BLaER1 treated with 17β-estradiol and CSF1 and Interleukin-3, amounts not matched to agents 10 nM and 100 nM (cell line): ENCODE measurements at regions not wholly inside any gene's neighbourhood (a gene's known extent, or its start where the extent isn't known, plus 50 kb on each side); places are given as distances from the start of the nearest gene placed in this dataset.
"Not testable (repeated sequence)": the region's sequence is repeated elsewhere in the genome, so short reads cannot be mapped to it uniquely, and the experiment has no call there.

Experiments used
- H3K27ac ChIP-seq, 11 experiments: shearing (Covaris generic); formaldehyde crosslinking; 2 replicates each; pipeline ENCODE4 v1.8.1; 2022
- H3K27me3 ChIP-seq, 11 experiments: shearing (Covaris generic); formaldehyde crosslinking; 2 replicates each; pipeline ENCODE4 v1.8.1; 2022
- H3K36me3 ChIP-seq, 11 experiments: shearing (Covaris generic); formaldehyde crosslinking; 2 replicates each; pipeline ENCODE4 v1.8.1; 2022
- H3K4me1 ChIP-seq, 10 experiments: shearing (Covaris generic); formaldehyde crosslinking; 2 replicates each; pipeline ENCODE4 v1.8.1; 2022
- H3K4me2 ChIP-seq, 11 experiments: shearing (Covaris generic); formaldehyde crosslinking; 2 replicates each; pipeline ENCODE4 v1.8.1; 2022
- H3K4me3 ChIP-seq, 10 experiments: shearing (Covaris generic); formaldehyde crosslinking; 2 replicates each; pipeline ENCODE4 v1.8.1; 2022
- H3K9ac ChIP-seq, 11 experiments: shearing (Covaris generic); formaldehyde crosslinking; 2 replicates each; pipeline ENCODE4 v1.8.1; 2022
- H3K9me3 ChIP-seq, 11 experiments: shearing (Covaris generic); formaldehyde crosslinking; replicated peaks in 1 of 11; 2 replicates each; pipeline ENCODE4 v1.8.1; 2022
- H4K20me1 ChIP-seq, 11 experiments: shearing (Covaris generic); formaldehyde crosslinking; 2 replicates each; pipeline ENCODE4 v1.8.1; 2022
- Cebpa-rat ChIP-seq, 11 experiments: shearing (Covaris generic); IDR thresholded peaks; 2 replicates each; pipeline ENCODE4 v1.8.1; 2022

- Histone ChIP-seq H3K27me3 (no peaks in the 10 kb centered on the region), H3K36me3 (no peaks in the 10 kb centered on the region), H3K9ac (no peak overlapping the region), H3K9me3 (no peaks in the 10 kb centered on the region; a peak in 1 of 22 replicates), H3K27ac (no peak overlapping the region), H3K4me3 (no peak overlapping the region), H4K20me1 (no peaks in the 10 kb centered on the region), H3K4me2 (no peak overlapping the region), H3K4me1 (no peaks in the 10 kb centered on the region)
- TF ChIP-seq Cebpa-rat (IDR thresholded peaks at IDR 0.05): no peak
These were observed 143.4 kb upstream of the GRB10 start for GRCh38 chr7:50926049-50926448.

DNA sequence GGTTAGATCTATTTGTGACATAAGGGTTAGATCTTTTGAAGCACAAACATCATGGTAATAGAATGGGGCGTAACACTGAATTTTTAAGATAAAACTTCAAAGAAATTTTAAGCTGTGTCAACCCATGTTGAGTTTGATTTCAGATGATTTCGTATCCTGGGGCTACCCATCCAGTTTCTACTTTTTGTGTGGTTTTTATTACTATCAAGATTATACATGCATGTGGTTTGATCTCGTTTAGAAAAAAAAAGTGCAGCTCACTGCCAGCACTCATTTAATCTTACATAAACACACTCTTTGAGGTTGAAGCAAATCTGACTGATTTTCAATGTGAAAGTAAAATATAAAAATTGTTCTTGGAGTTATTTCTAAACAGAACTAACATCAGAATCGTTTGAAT is 140.8 kb upstream of the GRB10 start:
- Histone ChIP-seq H3K4me1 (no peaks in the 10 kb centered on the region), H4K20me1 (no peaks in the 10 kb centered on the region), H3K27ac (no peak overlapping the region), H3K4me2 (no peak overlapping the region), H3K36me3 (no peaks in the 10 kb centered on the region), H3K4me3 (no peak overlapping the region), H3K27me3 (no peaks in the 10 kb centered on the region), H3K9ac (no peak overlapping the region), H3K9me3 (no peaks in the 10 kb centered on the region; a peak in 1 of 22 replicates)
- TF ChIP-seq Cebpa-rat (IDR thresholded peaks at IDR 0.05): no peak

GRCh38 chr7:50921114-50921813 is 138.6 kb upstream of the GRB10 start:
- no peaks in the 10 kb centered on the region for H3K36me3 ChIP-seq
- no peak overlapping the region for H3K9ac ChIP-seq
- no peaks in the 10 kb centered on the region; a peak in 1 of 22 replicates for H4K20me1 ChIP-seq
- H3K4me1 ChIP-seq: no peaks in the 10 kb centered on the region
- no peak overlapping the region for H3K4me2 ChIP-seq
- H3K4me3 ChIP-seq: no peak overlapping the region
- H3K27ac ChIP-seq: no peak overlapping the region
- no peaks in the 10 kb centered on the region for H3K27me3 ChIP-seq
- no peak for TF ChIP-seq Cebpa-rat (IDR thresholded peaks at IDR 0.05)
- H3K9me3 ChIP-seq: no peaks in the 10 kb centered on the region

DNA sequence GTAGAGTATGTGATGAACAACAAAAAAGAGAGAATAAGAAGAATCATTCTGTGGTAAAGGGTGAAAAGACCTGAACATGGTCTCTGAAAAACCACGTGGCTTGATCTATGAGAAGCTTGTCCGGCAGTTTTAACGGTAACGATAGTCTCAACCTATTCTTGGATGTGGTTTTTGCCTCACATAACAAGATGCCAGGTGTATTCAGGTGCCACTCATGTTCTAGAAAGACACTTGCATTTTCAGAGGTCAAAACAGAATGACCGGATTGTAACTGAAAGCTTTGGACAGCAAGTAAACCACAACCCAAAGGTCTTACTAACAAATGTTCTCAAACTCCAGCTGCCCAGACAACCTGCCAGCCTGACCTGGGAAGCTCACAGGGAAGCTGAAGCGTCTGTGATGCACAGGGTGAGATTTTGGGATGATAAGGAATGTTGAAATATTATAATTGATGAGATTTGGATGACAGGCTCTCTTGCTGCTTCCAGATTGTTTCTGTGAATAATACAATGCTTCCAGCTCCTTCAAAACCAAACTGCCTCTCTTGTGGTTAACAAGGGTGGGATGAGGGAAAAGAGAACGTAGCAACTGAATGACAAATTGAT is 137.4 kb upstream of the GRB10 start:
- H3K27ac ChIP-seq: no peak overlapping the region
- H3K4me3 ChIP-seq: no peak overlapping the region
- no peaks in the 10 kb centered on the region for H3K27me3 ChIP-seq
- no peak overlapping the region for H3K9ac ChIP-seq
- no peaks in the 10 kb centered on the region for H3K36me3 ChIP-seq
- no peaks in the 10 kb centered on the region; a peak in 1 of 22 replicates for H4K20me1 ChIP-seq
- H3K9me3 ChIP-seq: no peaks in the 10 kb centered on the region
- no peak overlapping the region for H3K4me2 ChIP-seq
- TF ChIP-seq Cebpa-rat (IDR thresholded peaks at IDR 0.05): no peak
- no peaks in the 10 kb centered on the region for H3K4me1 ChIP-seq

DNA sequence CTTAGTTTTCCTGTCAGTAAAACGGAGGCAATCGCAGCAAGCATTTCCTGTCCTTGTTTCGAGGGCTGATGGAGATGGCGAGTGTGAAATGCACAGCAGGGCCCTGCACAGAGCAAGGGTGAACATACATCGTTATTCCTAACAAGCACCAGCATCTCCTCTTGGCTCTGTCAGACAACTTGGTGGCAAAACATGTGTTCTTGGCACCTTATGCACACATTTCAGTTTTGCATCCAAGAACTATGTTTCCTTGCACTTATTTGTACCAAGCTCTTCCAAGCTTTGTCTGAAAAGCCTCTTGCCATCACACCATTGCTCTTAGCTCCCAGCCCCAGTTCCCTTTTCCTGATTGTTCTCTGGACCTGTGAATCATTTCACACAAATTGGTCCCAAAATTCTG is 132.9 kb upstream of the GRB10 start:
- H3K27ac ChIP-seq: no peak overlapping the region
- no peaks in the 10 kb centered on the region; a peak in 1 of 22 replicates for H4K20me1 ChIP-seq
- no peak overlapping the region for H3K9ac ChIP-seq
- H3K36me3 ChIP-seq: no peaks in the 10 kb centered on the region
- no peaks in the 10 kb centered on the region for H3K9me3 ChIP-seq
- no peak overlapping the region for H3K4me2 ChIP-seq
- H3K4me3 ChIP-seq: no peak overlapping the region
- H3K27me3 ChIP-seq: no peaks in the 10 kb centered on the region
- no peak for TF ChIP-seq Cebpa-rat (IDR thresholded peaks at IDR 0.05)
- no peaks in the 10 kb centered on the region for H3K4me1 ChIP-seq

DNA sequence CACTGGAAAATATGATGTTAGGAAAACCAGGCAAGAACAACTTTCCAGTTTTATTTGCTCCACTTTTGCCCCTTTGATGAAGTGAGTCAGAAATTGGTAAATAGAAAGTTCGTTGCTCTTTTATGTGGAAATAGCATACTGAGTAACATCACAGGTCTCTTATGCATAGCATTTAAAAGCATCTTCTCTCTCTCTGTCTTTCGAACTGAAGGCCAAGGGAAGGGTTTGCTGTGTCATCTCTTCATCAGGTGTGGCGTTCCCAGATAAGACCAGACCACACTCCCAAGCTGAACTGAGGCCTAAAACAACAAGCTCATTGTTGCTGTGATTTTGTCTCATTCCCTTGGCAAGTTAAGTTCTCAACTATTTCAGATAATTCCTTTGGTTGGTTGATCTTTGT is 131.8 kb upstream of the GRB10 start:
- no peaks in the 10 kb centered on the region for H3K36me3 ChIP-seq
- H4K20me1 ChIP-seq: no peaks in the 10 kb centered on the region; a peak in 1 of 22 replicates
- H3K27me3 ChIP-seq: no peaks in the 10 kb centered on the region
- no peaks in the 10 kb centered on the region for H3K4me1 ChIP-seq
- no peaks in the 10 kb centered on the region for H3K9me3 ChIP-seq
- H3K4me3 ChIP-seq: no peak overlapping the region
- no peak overlapping the region for H3K9ac ChIP-seq
- no peak for TF ChIP-seq Cebpa-rat (IDR thresholded peaks at IDR 0.05)
- H3K4me2 ChIP-seq: no peak overlapping the region
- no peak overlapping the region for H3K27ac ChIP-seq

GRCh38 chr7:50908628-50909290 is 126.1 kb upstream of the GRB10 start:
- no peaks in the 10 kb centered on the region for H3K4me1 ChIP-seq
- no peak for TF ChIP-seq Cebpa-rat (IDR thresholded peaks at IDR 0.05)
- no peaks in the 10 kb centered on the region for H4K20me1 ChIP-seq
- H3K27ac ChIP-seq: no peak overlapping the region
- H3K4me3 ChIP-seq: no peak overlapping the region
- no peaks in the 10 kb centered on the region for H3K27me3 ChIP-seq
- H3K9ac ChIP-seq: no peak overlapping the region
- no peak overlapping the region for H3K4me2 ChIP-seq
- no peaks in the 10 kb centered on the region for H3K36me3 ChIP-seq
- peaks cover 6 to 21% (median 13%) of the 10 kb centered on the region in 11 experiments; a peak in 17 of 22 replicates for H3K9me3 ChIP-seq

- H3K27ac ChIP-seq, H3K36me3 ChIP-seq, H3K9ac ChIP-seq, H3K27me3 ChIP-seq, H4K20me1 ChIP-seq, H3K4me3 ChIP-seq, H3K4me2 ChIP-seq, H3K4me1 ChIP-seq: not testable (repeated sequence)
- peaks cover 0 to 12% (median 5%) of the 10 kb centered on the region in 11 experiments; a peak in 5 of 22 replicates for H3K9me3 ChIP-seq
These were observed 116.1 kb upstream of the GRB10 start for GRCh38 chr7:50898604-50899477.

DNA sequence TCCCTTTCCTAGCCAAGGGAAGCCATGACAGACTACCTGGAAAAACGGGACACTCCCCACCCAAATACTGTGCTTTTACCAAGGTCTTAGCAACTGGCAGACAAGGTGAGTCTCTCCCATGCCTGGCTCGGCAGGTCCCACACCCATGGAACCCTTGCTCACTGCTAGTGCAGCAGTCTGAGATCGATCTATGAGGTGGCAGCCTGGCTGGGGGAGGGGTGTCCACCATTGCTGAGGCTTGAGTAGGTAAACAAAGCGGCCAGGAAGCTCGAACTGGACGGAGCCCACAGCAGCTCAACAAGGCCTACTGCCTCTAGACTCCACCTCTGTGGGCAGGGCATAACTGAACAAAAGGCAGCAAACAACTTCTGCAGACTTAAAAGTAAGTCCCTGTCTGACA is 104.4 kb upstream of the GRB10 start:
- H3K4me1 ChIP-seq, H3K9me3 ChIP-seq, H3K4me3 ChIP-seq, H3K36me3 ChIP-seq, H3K4me2 ChIP-seq, H3K27me3 ChIP-seq, H3K27ac ChIP-seq, H3K9ac ChIP-seq, H4K20me1 ChIP-seq: not testable (repeated sequence)
